A549 (cell line): ENCODE measurements at regions not wholly inside any gene's neighbourhood (a gene's known extent, or its start where the extent isn't known, plus 50 kb on each side); places are given as distances from the start of the nearest gene placed in this dataset.

Experiments
- CHD2 ChIP-seq: fragments of 150-350 bp; IDR thresholded peaks from 2 replicates; pipeline ENCODE4 v1.6.1; 2014; ENCODE audit warnings: low read length; ENCODE audit not compliant: partially characterized antibody
- EP300 ChIP-seq, 2 experiments: fragments of >200 bp; sonication (Bioruptor Twin); formaldehyde crosslinking; IDR thresholded peaks; 2 replicates in 1 of 2; 3 replicates in 1 of 2; pipeline ENCODE4 v1.6.1; 2016 to 2017
- MAX ChIP-seq: IDR thresholded peaks from 2 replicates; pipeline ENCODE4 v1.6.1; 2012
- NPAS2 ChIP-seq: fragments of 250-450 bp; sonication (Bioruptor Pico); IDR thresholded peaks from 2 replicates; pipeline ENCODE4 v1.8.0; 2022; ENCODE audit warnings: mild to moderate bottlenecking, moderate library complexity, borderline replicate concordance
- NR3C1 ChIP-seq: fragments of >200 bp; sonication (Bioruptor Twin); formaldehyde crosslinking; IDR thresholded peaks from 3 replicates; pipeline ENCODE4 v1.6.1; 2017
- POLR2A ChIP-seq: IDR thresholded peaks from 2 replicates; pipeline ENCODE4 v1.6.1; 2012; ENCODE audit warnings: mild to moderate bottlenecking, low read length

GRCh38 chr10:52637592-52637991, 135.0 kb downstream of the MBL2 start:
- TF ChIP-seq EP300 (IDR thresholded peaks at IDR 0.05) (no peak), MAX (no peak), NR3C1 (no peak), POLR2A (no peak), NPAS2 (CRISPR knock-in tag) (no peak), CHD2 (no peak)
